GM18505 (cell line): ENCODE measurements at regions not wholly inside any gene's neighbourhood (a gene's known extent, or its start where the extent isn't known, plus 50 kb on each side); places are given as distances from the start of the nearest gene placed in this dataset.

Experiments
- ATAC-seq: cut with Tn5 transposase; IDR thresholded peaks from one replicate; pipeline ENCODE4 v1.9.1; 2021; ENCODE audit not compliant: unreplicated experiment
- POLR2A ChIP-seq: IDR thresholded peaks from 4 replicates; pipeline ENCODE4 v1.6.1; 2011; ENCODE audit warnings: borderline replicate concordance; ENCODE audit not compliant: insufficient read depth, insufficient read length; ENCODE audit errors: extremely low read depth

GRCh38 chr10:128614016-128614605 is 487.9 kb upstream of the MKI67 start:
- no peak for TF ChIP-seq POLR2A
- no peak for ATAC-seq

- TF ChIP-seq POLR2A, result no peak
- no peak for ATAC-seq
Measured at GRCh38 chr10:128614802-128615553, 488.8 kb upstream of the MKI67 start.

- TF ChIP-seq POLR2A, result no peak
- no peak for ATAC-seq
Measured at GRCh38 chr10:128617532-128617931, 491.3 kb upstream of the MKI67 start.

- TF ChIP-seq POLR2A, result no peak
- ATAC-seq, result no peak
Measured at GRCh38 chr10:128622706-128623105, 496.5 kb upstream of the MKI67 start.

- no peak for TF ChIP-seq POLR2A
- ATAC-seq, result no peak
Measured at GRCh38 chr10:128623776-128624175, 497.6 kb upstream of the MKI67 start.

- no peak for TF ChIP-seq POLR2A
- no peak for ATAC-seq
Measured at GRCh38 chr10:128624656-128625530, 498.7 kb upstream of the MKI67 start.

GRCh38 chr10:128625926-128626325 is 499.7 kb upstream of the MKI67 start:
- no peak for ATAC-seq
- no peak for TF ChIP-seq POLR2A

GRCh38 chr10:128626397-128627000 is 500.3 kb upstream of the MKI67 start:
- no peak for TF ChIP-seq POLR2A
- no peak for ATAC-seq

- no peak for TF ChIP-seq POLR2A
- ATAC-seq, result no peak
Measured at GRCh38 chr10:128627811-128628210, 501.6 kb upstream of the MKI67 start.

- ATAC-seq, result no peak
- TF ChIP-seq POLR2A, result no peak
Measured at GRCh38 chr10:128628252-128628651, 502.0 kb upstream of the MKI67 start.

- TF ChIP-seq POLR2A, result no peak
Measured at GRCh38 chr10:128629111-128630096, 503.2 kb upstream of the MKI67 start.

GRCh38 chr10:128630787-128631252 is 504.6 kb upstream of the MKI67 start:
- no peak for TF ChIP-seq POLR2A
- no peak for ATAC-seq

More at GRCh38 chr10:128629111-128630096, 503.2 kb upstream of the MKI67 start:
- ATAC-seq, result no peak

GRCh38 chr10:128631801-128632241 is 505.6 kb upstream of the MKI67 start:
- ATAC-seq, result no peak
- no peak for TF ChIP-seq POLR2A

- TF ChIP-seq POLR2A, result no peak
Measured at GRCh38 chr10:128632694-128633093, 506.5 kb upstream of the MKI67 start.

More at GRCh38 chr10:128632694-128633093, 506.5 kb upstream of the MKI67 start:
- no peak for ATAC-seq
